HG03025 (cell line): ENCODE measurements at regions not wholly inside any gene's neighbourhood (a gene's known extent, or its start where the extent isn't known, plus 50 kb on each side); places are given as distances from the start of the nearest gene placed in this dataset.

Experiments
- ATAC-seq: cut with Tn5 transposase; IDR thresholded peaks from one replicate; pipeline ENCODE4 v1.9.1; 2021; ENCODE audit warnings: mild to moderate bottlenecking, moderate library complexity; ENCODE audit not compliant: unreplicated experiment, low FRiP score

DNA sequence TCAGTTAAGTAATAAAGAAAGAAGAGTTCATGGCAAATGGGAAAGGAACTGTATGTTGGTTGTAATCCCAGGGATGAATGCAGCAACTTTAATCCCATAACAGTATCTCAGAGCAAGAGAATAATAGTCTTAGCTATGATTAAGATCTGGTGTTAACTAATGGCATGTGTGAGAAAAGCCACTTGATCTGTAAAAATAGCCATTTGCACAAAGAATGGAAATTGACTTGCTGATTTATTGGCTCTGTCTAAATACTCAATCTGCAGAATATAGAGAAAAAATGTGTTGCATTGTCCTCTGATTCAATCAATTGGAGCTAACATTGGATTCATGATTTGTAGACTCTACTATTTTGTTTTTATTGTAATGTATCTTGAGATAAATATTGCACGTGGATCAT, 987.0 kb downstream of the NSUN3 start:
- no peak for ATAC-seq

DNA sequence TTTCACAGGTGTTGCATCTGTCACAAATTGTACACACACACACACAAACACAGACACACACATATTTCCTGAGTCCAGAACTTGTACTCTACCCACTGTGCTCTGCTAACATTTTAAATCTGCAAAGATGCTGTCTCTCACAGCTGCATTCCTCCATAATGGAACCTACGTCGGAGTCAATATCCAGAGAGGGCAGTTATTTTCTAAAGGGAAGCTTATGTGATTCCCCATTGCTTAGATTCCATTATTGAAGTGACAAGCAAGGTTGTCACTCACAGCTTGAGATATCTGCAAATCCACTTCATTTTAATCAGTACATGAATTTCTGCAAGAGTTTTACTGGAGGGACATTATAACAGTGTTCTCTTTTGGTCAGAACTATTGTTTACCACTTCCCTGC, 992.4 kb downstream of the NSUN3 start:
- ATAC-seq, result no peak

DNA sequence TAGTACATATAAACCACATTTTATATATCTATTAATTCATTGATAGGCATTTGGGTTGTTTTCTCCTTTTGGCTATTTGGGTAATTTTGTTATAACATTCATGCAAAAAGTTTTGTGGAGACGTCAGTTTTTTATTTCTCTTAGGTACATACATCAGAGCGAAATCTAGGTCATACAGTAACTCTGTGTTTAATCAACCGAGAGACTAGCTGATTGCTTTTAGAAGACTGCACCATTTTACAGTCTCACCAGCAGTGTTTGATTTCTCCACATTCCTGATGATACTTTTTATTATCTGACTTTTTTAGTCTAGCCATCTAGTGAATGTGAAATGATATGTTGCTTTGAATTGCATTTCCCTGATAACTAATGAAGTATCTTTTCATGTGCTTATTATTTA, 1019.3 kb downstream of the NSUN3 start:
- ATAC-seq, result no peak

DNA sequence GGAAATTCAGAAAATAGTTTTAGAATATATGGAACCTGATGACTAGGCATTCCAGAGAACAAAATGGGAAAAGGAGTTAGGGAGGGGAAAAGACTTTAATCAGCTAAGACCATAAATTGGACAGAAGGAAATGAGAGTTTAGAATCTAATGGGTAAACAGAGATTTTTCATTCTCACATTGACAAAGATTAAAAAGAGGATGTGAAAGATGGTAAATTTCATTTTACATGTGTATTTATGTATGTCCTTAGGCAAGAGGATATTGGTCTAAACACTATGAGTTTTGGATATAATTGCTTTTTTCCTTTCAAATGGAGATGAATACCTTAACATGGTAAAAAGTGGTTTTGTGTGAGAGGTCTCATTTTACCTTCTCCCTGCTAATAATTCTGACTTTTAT, 1021.9 kb downstream of the NSUN3 start:
- no peak for ATAC-seq

DNA sequence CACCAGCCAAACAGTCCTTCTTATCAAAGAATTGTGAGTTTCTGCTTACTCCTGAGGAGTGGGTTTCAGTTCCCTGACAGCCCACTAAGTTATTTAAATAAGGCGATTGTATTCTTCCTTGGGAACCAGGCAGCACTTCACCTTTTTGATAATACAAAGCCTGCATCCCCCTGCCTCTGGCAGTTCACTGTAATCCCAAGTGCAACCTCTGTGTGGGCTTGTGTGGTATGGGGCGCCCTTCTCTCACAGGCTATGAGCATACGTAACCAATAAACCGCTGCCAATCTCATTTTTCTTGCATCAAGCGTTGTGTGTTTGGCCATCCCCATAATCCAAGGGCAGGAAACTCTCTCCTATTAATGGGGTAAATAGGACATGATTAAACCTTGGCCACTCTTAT, 1025.6 kb downstream of the NSUN3 start:
- no peak for ATAC-seq

DNA sequence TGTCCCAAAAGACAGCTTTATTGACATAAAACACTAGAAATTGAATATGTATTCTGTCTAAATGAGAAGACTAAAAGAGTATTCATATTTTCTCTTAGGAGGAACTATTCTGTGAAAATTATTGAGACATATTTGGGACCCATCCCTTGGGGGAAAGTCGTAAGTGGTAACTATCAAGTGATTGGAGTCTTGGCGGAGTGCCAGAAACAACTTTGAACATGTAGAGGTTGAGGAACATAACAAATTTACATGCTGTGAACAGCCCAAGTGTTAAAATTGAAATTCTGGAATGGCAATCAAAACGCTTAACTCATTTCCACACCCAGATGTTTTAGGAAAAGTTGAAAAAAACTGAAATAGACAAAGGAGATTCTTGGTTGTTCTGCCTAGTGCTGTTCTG, 1034.6 kb downstream of the NSUN3 start:
- ATAC-seq, result no peak

DNA sequence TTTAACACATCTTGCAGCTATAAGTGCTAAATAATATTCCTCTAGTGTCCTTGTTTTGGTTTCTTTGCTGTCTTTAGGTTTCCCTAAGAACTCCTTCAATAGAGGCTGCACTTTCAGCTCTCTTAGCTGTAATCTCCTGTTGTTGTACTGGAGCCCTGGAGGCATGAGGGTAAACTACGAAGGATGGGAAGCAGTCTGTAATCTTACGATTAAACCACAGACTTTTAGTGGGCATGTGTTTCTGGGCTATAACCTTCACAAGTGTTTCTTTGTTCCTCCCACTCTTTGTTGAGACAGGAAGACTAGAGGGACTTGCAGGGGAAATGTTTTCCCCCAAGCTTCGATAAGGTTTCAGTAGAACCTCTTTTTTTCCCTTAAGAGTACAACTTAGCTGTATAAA, 1058.1 kb downstream of the NSUN3 start:
- ATAC-seq, result no peak

DNA sequence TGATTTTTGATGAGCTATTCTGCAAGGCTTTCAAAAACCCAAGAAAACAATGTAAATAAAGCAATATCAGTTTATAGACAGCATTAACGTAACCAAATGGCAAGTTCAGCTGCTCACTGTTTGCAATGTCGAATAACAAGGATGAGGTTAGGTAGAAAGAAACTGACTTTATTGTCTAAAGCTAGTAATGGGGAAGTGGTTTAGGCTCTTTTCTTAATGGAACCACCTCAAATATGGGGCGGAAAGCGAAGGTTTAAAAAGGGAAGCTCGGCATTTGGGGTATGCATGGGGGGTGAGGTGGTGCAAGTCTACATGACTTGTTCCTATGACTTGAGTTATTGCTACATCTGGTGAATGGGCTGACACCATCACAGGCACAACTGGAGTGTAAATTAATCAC, 1060.2 kb downstream of the NSUN3 start:
- no peak for ATAC-seq

DNA sequence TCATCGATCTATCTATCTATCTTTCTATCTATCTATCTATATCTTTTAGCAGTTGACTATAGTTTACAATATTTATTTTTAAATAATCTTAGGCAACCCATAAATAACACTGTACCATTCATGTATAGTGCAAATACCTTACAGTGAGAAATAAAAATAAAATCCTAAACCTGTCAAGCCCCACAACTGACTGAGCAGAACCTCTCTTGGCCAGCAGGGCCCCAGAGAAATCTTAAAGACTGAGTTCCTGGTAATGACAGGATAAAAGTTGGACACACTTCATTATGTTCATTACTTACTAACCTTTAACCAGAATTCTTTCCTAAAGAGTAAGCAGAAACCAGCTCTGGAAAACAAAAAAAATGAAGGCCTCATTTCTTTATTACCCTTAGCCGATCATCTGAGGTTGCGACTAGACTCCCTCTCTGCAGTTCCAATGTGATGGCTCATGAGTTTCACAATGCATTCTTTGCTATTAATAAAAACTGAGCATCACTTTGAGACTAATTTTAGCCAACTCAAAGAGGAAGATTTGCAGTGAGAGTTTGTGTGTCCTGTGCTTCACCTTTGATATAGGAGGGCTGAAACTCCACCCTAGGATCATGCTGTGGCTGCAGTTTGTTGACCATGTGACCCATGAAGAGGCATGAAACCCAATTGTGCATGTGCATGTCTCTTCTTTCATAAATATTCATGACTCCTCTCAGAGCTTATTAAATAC, 1072.0 kb downstream of the NSUN3 start:
- ATAC-seq, result no peak

DNA sequence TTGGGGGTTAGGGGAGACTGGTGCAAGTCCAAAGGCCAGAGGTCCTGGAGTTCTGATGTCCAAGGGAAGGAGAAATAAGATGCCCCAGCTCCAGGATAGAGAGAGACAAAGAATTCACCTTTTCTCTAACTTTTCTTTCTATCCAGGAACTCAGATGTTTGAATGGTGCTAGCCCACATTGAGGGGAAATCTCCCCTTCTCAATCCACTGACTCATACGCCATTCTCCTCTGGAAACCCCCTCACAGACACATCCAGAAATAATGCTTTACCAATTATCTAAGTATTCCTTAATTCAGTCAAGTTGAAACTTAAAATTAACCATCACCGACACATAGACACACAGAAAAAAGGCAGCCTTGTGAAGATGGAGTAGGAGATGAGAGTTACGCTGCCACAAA, 1085.2 kb downstream of the NSUN3 start:
- ATAC-seq, result no peak

DNA sequence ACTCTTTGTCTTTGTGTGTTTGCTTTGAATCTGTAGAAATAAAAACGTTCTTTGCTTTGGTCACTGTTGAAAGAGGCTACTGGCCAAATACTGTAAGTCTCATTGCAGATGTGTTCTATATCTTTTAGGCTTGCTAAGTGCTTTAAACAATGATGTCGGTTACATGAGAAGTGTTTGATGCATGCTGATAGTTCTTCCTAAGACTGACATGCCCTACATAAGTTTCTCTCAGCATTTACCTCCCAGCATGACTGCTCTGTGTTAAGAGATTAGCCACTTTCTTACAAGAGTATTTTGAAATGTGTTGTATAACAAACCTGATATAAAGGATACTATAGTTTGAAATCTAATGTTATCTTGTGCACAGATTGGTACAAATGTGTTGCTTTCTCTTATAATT, 1088.7 kb downstream of the NSUN3 start:
- ATAC-seq, result no peak

DNA sequence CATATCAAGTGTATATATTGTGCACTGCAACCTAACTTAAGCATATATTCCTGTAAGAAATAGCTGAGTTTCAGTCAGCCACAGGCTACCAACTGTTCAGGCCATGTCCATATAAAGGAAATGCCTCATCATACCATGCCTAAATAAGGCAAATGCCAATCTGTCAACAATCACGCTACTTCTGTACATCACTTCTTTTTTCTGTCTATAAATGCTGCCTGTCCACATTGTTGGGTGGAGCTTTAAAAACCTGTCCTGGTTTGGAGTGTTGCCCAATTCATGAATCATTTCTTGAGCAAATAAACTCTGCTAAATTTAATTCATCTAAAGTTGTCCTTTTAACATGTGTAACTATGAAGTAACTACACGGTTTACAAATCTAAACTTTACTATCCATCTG, 1091.9 kb downstream of the NSUN3 start:
- no peak for ATAC-seq

DNA sequence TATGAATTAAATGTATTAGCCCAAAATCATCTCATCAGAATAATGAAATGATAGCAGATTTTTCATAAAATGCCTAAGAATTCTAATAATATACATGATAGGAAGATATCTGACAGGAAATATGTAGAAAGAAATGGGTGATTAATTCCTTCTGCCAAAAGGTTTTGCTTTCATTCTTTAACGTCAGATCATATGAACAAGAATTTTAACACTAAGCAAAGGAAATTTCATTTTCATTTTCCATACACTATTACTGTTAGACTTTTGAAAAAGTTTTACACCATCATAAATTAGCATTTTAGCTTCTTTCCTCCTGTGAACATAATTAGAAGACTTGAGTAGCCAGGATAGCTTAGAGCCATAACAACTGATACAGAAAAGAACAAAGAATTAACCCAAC, 1099.9 kb downstream of the NSUN3 start:
- no peak for ATAC-seq

DNA sequence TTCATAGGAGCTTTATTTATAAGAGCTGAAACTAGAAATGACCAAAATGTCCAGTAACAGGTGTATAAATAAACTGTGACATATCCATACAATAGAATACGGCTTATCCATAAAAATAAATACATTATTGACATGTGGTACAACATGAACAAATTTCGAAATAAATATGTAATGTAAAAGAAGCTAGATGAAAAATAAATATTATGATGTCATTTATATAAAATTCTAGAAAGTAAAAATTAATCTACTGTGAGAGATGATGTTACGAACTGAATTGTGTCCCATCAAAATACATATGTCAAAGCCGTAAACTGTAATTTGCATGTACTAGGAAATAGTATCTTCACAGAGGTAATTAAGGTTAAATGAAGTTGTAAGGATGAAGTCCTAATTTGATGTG, 1104.9 kb downstream of the NSUN3 start:
- no peak for ATAC-seq

DNA sequence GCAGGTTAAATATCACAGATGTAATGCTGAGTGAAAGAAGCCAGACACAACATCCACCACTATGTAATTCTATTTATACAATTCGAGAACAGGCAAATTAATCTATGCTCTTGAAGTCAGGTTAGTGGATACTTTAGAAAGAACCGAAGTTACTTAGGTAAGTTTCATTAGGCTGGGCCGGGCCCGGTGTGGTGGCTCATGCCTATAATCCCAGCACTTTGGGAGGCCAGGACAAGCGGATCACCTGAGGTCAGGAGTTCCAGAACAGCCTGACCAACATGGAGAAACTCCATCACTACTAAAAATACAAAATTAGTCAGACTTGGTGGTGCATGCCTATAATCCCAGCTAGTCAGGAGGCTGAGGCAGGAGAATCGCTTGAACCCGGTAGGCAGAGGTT, 1105.7 kb downstream of the NSUN3 start:
- no peak for ATAC-seq

DNA sequence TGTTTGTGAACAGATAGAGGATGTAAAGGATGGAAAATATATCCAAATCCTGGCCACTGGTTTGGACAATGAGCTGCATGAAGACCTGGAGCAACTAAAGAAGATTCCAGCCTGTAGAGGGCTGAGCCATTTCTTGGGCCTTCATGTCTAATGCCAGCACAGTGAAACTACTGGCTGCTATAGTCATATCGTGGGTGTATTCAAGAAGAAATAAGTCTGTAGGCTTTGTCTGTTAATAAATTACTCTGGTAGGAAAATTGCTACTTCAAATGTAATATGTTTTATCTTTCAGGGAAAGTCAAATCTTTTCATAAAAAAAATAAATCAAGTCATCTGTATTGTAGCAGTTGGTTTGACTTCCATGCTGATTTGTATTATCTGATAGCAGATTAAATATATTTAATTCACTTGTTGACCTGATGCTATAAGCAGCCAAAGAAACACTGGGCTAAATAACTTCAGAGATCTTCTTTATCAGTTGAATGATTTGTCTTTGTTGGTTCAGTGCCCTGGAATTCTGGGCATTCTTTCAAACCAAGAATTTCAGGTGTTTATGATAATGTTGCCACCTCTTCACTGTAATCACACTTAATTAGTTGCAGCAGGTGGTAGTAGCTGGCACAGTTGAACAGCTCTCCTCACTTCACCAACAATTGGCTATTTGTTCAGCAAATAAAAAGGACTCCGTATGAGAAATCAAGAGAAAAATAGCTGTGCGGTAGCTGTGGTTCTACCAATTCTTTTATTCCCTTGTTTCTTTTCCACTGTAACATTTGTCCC, 1109.5 kb downstream of the NSUN3 start:
- no peak for ATAC-seq

DNA sequence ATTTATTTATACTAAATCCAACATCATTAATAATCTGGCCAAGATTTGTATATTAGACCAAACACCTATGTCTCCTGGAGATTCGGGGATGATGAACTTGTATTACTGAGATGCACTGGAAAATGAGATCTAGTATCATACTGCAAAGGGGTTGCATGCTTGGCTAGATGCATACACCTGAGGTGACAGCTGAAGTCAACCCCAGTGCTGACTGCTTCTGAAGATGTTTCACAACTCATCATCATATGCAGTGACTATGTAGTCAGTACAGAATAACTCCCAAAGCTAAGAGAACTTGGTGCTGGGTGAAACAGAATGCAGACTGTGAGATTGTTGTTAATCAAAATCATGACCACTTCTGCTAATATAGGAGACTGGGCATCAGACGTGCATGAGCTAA, 1114.2 kb downstream of the NSUN3 start:
- ATAC-seq, result no peak

DNA sequence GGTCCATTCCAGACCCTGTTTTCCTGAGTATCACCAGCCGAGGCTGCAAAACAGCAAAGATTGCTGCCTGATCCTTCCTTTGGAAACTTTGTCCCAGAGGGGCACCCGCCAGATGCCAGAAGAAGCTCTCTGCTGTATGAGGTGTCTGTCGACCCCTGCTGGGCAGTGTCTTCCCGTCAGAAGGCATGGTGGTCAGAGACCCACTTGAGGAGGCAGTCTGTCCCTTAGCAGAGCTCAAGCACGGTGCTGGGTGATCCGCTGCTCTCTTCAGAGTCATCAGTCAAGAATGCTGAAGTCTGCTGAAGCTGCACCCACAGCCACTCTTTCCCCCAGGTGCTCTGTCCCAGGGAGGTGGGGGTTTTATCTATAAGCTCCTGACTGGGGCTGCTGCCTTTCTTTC, 1121.2 kb downstream of the NSUN3 start:
- no peak for ATAC-seq

DNA sequence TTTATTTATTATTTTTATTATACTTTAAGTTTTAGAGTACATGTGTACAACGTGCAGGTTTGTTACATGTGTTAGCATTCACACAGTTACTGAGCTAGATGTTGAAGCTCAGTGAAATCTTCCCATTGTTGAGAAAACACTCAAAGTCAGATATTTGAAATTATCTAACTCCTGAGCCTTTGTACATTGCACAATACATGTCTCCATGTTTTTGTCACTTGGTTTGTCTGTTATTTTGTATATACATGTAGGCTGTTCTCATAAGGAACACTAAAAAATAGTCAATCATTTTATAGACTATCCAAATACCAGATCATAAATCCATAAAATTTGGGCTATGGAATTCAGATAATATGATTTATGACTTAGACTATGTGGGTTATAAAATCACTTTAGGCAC, 1126.5 kb downstream of the NSUN3 start:
- no peak for ATAC-seq

DNA sequence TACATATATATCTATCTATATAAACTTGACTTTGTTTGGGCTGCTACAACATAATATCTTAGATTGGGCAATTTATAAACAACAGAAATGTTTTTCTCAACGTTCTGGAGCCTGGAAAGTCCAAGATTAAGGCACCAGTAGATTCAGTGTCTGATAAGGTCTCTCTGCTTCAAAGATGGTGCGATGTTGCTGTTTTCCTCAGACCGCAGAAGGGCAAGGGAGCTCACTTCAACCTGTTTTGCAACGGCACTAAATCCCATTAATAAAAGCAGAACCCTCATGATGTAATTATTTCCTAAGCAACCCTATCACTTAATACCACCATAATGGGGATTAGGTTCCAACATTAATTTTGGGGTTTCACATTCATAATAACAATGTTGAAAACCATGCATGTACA, 1134.8 kb downstream of the NSUN3 start:
- no peak for ATAC-seq

DNA sequence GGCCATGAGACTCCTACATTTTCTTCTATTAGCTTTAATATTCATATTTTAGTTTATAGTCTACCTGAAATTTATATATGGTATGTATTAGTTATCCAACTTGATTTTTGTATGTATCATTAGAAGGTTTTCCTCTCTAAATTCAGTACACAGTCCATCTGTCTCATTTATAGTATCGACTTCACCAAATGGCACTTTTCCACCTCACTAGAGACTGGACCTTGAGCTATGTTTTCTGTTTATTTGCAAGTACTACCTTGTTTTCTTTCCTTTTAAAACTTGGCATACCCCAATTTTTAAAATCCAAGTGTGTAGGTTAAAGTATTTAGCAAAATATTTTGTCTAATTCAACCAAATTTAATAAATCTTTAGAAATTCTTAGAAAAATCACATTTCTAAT, 1137.5 kb downstream of the NSUN3 start:
- ATAC-seq, result no peak

DNA sequence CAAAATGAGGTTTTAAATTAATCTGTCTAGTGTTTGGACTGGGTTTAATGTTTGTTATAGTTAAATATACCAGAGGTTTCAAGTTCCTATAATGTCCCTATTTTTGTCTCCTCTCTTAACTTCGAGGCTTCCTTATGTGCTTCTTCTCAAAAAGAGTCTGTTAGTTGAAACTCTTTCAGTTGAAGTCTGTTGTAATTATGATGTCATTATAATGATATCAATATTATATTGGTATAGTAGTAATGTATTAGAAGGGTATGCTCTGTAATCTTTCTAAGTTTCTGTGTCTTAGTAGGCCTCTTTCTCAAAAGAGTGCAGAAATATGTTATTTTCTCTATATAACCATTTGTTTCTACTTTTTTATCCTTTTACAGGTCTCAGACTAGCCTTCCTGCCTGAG, 1148.0 kb downstream of the NSUN3 start:
- no peak for ATAC-seq
